ENCODE measurements at regions not wholly inside any gene's neighbourhood (a gene's known extent, or its start where the extent isn't known, plus 50 kb on each side); places are given as distances from the start of the nearest gene placed in this dataset.

DNA sequence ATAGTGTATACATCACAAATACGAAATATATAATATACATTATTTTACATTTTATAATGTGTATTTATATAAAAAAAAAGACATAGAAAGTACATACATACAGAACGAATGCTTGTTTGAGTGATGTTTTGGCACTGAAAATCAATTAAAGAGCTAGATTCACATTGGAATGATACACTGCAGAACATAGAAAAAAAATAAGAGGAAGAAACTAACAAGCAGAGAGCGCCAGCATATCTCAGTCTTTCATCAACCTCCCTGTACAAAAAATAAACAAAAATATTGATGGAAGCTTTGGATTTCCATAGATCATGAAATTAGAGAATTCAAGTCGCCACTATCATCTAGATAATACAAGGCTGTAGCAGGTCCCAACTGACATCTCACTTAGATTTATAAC is 420.6 kb downstream of the CENPC start (continued):
- TF ChIP-seq ZNF777 (CRISPR knock-in tag; IDR thresholded peaks at IDR 0.05) (no peak), ZEB1 (IDR thresholded peaks at IDR 0.05; ENCODE audit: insufficient replicate concordance, low read depth) (no peak), U2AF1 (optimal IDR thresholded peaks at IDR 0.05; ENCODE audit: low read depth, low read length) (no peak), ZNF331 (CRISPR knock-in tag; IDR thresholded peaks at IDR 0.05) (no peak)
- TF ChIP-seq, protein P1, sequence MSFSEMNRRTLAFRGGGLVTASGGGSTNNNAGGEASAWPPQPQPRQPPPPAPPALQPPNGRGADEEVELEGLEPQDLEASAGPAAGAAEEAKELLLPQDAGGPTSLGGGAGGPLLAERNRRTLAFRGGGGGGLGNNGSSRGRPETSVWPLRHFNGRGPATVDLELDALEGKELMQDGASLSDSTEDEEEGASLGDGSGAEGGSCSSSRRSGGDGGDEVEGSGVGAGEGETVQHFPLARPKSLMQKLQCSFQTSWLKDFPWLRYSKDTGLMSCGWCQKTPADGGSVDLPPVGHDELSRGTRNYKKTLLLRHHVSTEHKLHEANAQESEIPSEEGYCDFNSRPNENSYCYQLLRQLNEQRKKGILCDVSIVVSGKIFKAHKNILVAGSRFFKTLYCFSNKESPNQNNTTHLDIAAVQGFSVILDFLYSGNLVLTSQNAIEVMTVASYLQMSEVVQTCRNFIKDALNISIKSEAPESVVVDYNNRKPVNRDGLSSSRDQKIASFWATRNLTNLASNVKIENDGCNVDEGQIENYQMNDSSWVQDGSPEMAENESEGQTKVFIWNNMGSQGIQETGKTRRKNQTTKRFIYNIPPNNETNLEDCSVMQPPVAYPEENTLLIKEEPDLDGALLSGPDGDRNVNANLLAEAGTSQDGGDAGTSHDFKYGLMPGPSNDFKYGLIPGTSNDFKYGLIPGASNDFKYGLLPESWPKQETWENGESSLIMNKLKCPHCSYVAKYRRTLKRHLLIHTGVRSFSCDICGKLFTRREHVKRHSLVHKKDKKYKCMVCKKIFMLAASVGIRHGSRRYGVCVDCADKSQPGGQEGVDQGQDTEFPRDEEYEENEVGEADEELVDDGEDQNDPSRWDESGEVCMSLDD (CRISPR knock-in tag; IDR thresholded peaks at IDR 0.05; ENCODE audit: borderline replicate concordance), result no peak
- TF ChIP-seq, protein P2, sequence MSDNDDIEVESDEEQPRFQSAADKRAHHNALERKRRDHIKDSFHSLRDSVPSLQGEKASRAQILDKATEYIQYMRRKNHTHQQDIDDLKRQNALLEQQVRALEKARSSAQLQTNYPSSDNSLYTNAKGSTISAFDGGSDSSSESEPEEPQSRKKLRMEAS (IDR thresholded peaks at IDR 0.05), result no peak

DNA sequence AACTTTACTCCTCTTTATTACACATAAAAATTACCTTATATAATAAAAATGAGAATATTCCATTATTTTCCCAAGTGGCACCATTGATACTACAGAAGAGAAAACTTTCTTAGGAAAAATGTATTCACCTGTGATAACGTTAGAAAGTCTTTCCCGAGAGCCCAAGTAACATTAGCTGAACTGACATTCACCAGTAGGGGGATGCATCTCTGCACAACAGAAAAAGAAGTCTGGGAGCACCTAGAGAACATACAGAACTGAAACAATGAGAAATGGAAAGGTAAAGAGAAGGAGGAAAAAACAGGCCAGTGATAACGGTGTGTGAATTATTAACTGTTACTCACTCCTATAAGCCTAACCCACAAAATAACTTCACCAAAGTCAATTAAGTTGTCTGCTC is 423.3 kb downstream of the CENPC start:
- in situ Hi-C loops (cut with HindIII; ENCODE audit: extremely low pct_ligation_motif_present, low pct_unique_long_range_greater_than_20kb) (no loop called here), intact Hi-C loops (cut with micrococcal nuclease; ENCODE audit: unreplicated experiment) (loop anchor here (1.0 kb wide), 1 partner anchor 205 kb away; no protein-coding TSS in a partner anchor)
- ChIA-PET POLR2A (no interaction called here), CTCF (ENCODE audit: low intra/inter-chr PET ratio, low total read pairs) (interaction anchor here (1.5 kb wide), 1 partner anchor 206 kb away, joined by 3 read pairs; no protein-coding TSS in a partner anchor)
- Histone ChIP-seq H3K4me3 (replicated peaks in 1 of 3; ENCODE audit: insufficient read depth in 1 of 3, low read depth in 2 of 3, low read length in 3 of 3) (no peak overlapping the region), H3K27me3 (ENCODE audit: control insufficient read depth in 1 of 2, insufficient read depth in 2 of 2, low read length in 2 of 2) (no peaks in the 10 kb centered on the region), H3K4me2 (ENCODE audit: low read depth, low read length) (no peak overlapping the region), H3K9ac (ENCODE audit: insufficient read depth, low read depth, low read length) (no peak overlapping the region), H3K27ac (ENCODE audit: extremely low read length, insufficient read depth, low read length) (no peak overlapping the region), H4K20me1 (ENCODE audit: insufficient read depth, low read length) (no peaks in the 10 kb centered on the region), H3K4me1 (ENCODE audit: insufficient read depth, low read length) (no peaks in the 10 kb centered on the region), H2AFZ (ENCODE audit: low read length) (no peak overlapping the region), H3K79me2 (ENCODE audit: insufficient read depth, low read length) (no peaks in the 10 kb centered on the region), H3K36me3 (replicated peaks in 1 of 2; ENCODE audit: control insufficient read depth in 1 of 2, insufficient read depth in 2 of 2, low read length in 2 of 2) (no peaks in the 10 kb centered on the region), H3K9me3 (ENCODE audit: low read length) (no peaks in the 10 kb centered on the region)
- TF ChIP-seq RBAK (CRISPR knock-in tag; IDR thresholded peaks at IDR 0.05) (no peak), STAG1 (CRISPR knock-in tag; IDR thresholded peaks at IDR 0.05) (peak; percentile 40)
- TF ChIP-seq, protein P3, sequence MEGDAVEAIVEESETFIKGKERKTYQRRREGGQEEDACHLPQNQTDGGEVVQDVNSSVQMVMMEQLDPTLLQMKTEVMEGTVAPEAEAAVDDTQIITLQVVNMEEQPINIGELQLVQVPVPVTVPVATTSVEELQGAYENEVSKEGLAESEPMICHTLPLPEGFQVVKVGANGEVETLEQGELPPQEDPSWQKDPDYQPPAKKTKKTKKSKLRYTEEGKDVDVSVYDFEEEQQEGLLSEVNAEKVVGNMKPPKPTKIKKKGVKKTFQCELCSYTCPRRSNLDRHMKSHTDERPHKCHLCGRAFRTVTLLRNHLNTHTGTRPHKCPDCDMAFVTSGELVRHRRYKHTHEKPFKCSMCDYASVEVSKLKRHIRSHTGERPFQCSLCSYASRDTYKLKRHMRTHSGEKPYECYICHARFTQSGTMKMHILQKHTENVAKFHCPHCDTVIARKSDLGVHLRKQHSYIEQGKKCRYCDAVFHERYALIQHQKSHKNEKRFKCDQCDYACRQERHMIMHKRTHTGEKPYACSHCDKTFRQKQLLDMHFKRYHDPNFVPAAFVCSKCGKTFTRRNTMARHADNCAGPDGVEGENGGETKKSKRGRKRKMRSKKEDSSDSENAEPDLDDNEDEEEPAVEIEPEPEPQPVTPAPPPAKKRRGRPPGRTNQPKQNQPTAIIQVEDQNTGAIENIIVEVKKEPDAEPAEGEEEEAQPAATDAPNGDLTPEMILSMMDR (CRISPR knock-in tag; IDR thresholded peaks at IDR 0.05), result peak; percentile 41
- peak; percentile 13 for DNase-seq (ENCODE audit: low spot score)
- BruUV-seq (replicated peaks), result no TSS peak
- FAIRE-seq, result peak; percentile 48
- WGBS (ENCODE audit: low lambda C conversion rate), result under 1% methylated on average over 3 of the region's 3 CpGs
- ATAC-seq, result peak; percentile 84

Measured in HepG2 (cell line).